HG03432 (cell line): ENCODE measurements at regions not wholly inside any gene's neighbourhood (a gene's known extent, or its start where the extent isn't known, plus 50 kb on each side); places are given as distances from the start of the nearest gene placed in this dataset.

ENCODE experiments used
- ATAC-seq: cut with Tn5 transposase; IDR thresholded peaks from one replicate; pipeline ENCODE4 v1.9.1; 2021; ENCODE audit warnings: mild to moderate bottlenecking, moderate library complexity; ENCODE audit not compliant: unreplicated experiment

DNA sequence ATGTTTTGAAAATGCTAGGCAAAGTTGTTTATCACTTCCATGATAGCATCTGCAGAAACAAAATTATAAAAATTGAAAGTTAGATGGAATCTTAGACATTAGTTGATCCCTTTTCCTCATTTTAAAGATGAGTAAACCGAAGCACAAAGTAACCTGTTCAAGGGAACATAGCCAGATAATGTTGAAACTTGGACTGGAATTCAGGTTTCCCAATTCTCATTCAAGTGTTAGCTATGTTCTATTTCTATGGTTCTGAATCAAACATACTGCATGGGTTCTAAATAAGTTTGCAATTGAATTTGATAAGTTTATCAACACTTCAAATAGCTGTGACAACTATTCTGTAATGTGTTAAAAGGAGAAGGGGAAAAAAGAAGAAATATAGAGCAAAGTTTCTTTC, 122.4 kb upstream of the SOX5 start:
- no peak for ATAC-seq

DNA sequence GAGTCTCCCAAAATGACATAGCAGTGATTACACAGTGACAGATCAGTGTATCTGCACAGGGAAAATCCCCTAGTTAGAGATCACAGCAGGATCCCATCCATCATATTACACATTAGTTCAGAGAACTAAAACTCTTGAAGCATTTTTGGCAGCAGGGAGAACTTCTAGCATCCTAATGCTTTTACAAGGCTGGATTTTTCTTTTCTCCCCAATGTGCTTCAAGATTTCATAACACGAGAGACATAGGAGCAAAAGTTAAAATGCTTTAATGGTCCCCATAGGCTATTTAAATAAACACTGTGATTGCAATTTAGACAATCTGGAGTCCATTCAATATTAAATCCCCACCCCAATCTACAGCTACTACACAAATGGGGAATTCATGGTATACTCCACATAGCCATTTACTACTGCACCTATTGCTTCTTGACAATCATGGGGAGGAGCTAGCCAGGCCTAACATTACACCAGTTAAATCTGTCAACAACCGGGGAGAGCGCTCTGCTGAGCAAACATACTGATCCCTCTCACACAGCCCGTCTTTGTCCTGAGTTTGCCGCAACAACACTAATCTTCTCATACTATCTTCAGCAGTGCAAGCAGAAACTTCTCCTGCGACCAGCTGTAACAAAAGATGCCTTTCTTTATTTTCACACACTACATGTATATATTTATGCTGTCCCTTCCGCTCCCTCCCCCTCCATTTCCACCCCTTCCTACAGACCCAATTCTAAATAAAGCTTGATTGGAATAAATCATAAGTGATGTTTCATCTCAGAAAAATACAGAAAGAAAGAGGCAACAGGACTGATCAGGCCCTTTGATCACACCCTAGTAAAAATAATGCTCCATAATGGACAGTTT, 120.3 kb upstream of the SOX5 start:
- ATAC-seq, result no peak

DNA sequence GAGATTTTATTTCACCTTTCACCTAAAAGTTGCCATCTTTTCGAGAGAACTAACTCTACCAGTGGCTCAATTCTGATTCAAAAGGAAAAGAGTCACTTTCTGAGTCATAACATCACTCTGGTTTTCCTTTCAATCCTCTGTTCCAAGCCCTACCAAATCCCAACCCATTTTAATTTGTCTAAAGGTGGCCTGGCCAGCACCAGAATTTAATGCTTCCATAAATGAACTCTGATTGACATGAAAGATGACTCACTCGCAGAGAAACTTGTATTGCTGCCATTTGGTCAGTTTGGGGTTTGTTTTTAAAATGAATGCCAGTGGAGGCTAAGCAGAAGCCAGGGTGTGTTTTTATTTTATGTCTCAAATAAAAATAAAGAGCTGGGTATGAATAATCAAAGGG, 117.4 kb upstream of the SOX5 start:
- ATAC-seq, result no peak

DNA sequence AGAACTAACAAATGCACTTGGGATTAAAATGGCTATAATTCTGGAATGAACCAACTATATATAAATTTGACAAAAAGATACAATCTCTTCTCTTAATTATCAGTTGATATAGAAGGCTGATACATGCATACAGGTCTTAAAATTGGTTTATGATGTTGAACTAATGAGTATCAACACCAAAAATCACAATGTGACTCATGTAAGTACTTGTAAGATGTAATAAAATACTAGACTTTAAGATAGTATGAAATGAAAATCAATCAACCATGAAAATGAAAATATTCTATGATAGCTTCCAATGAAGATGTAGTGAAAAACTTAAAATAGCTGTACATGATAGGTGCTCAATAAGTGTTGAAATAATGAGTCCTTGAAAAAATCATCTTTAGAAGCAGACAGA, 116.6 kb upstream of the SOX5 start:
- no peak for ATAC-seq

DNA sequence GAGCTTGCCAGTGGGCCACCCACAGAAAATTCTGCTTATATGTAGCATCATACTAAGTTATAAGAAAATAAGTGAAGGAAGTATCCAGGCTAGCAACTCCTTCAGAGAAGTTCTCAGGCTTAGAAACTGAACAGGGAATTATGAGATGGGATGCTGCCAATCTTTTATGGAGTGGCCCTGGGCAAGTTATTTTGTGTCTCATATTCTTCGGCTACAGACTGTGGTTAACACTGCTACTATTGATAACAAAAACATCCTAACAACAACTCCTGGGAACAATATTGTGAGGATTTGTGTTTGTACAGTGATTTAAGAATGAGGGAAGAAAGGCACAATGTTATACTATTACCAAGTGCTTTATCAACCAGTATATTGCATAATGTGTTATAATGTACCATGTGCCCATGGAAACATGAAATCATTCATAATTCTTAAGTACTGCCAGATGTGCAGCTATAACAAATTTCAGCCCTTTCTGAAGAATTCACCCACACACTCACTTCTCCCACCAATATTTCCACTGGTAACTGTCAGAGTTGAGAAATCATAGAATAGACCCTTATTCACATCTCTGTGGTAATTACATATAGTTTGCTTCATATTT, 113.3 kb upstream of the SOX5 start:
- ATAC-seq, result no peak

DNA sequence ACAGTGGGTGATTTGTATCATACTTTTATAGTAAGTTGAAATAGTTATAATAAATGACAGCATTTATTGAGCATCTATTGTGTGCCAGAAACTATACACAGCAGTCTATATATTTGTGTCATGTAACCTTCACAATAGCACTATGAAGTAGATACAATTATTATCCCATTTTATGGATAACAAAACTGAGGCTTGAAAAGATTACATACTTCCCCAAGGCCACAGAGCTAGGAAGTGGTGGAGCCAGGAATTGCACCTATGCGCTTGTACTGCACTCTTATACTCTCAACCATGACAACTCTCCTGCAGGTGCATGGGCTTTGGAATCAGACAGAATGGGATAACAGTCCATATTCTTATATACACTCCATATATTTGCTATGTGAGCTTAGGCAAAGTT, 110.6 kb upstream of the SOX5 start:
- ATAC-seq, result no peak

DNA sequence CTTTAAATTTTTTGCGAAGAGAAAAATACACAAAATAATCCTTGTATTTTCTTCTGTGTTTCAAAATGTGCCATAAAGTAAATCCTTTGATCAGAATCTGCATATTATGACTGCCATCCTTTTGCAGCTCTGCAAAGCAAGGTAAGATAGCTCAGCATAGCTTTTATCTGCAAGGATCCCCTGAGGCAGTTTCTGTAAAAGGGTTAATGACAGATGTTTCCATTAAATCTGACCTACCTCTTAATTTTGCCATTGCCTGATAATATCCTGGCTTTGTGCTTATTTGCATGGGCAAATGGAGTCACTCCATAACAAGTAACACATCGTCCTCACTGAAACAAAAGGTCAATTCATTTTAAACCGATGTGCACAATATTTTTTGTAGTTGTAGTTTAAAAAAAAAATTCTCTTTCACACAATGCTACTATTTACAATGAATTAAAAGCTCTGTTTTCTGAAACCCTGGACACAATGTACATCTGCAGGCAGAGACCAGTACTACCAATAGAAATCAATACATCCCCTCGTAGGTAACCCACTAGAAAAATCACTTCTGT, 108.5 kb upstream of the SOX5 start:
- no peak for ATAC-seq

DNA sequence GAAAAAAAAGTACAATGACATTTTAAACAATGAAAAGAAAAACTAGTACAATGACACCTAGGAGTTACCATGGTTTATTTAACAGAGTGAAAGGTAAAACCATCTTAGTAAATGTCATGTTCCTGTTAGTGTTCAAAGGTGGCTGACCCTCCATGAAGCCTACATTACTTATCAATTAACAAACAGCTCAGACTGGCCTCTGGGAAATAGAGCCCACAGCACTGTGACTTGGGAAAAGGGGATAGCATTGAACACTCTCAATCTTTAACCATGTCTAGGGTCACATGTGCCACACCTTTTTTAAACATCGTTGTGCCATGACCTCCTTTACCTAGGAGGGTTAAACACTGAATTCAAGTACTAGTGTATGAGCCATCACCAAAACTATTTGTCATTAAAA, 106.3 kb upstream of the SOX5 start:
- ATAC-seq, result no peak

DNA sequence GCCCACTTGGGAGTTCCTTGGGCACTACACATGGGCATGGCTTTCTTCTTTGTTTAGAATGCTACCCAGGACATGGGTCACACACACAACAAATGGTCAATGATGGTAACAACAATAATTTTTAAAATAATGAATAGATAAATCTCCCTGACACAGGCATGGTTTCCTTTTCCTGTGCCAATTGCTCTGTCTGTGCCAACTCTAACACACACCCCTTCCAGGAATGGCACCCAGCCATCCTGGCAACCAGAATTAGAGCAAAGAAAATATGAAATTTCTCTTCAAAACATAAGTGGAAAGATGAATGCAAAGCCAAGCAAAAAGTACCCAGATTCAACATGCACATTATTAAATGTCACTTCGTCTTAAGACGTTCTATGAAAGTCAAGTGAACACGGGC, 104.9 kb upstream of the SOX5 start:
- ATAC-seq, result no peak

DNA sequence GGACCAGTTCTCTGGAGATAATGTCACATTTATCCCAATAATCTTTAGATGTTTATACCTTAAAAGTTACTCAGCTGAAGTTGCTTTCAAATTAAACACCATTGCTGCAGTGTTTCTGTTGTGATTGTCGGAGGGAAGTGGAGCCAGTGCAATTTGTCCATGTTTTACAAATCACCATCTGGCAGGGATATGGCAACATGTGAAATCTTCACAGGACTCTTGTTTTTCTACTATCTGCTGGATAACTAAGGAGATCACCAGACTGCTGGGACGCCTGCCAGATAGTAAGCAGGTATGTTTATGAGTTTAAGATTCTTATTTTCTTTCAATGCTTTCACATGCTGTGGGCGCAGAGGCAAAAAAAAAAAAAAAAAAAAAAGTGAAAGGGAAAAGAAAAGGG, 100.3 kb upstream of the SOX5 start:
- ATAC-seq, result no peak

DNA sequence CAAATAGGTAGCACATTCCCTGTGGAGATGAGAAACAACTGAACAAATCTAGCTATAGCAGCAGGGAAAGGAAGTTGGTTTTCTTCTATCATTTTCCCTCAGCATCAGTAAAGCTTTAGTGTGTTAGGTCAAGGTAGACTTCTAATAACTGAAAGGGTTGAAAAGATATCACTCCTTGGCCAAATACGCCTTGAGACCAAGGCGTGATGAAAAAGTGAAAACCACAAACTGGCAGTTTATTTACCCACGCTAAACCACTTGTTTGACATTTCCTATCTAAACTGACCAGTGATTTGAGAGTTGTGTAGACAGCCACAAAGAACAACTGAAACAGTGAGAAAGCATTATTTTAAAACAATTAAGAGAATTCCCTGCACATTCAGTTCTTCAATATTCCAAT, 99.6 kb upstream of the SOX5 start:
- ATAC-seq, result no peak

DNA sequence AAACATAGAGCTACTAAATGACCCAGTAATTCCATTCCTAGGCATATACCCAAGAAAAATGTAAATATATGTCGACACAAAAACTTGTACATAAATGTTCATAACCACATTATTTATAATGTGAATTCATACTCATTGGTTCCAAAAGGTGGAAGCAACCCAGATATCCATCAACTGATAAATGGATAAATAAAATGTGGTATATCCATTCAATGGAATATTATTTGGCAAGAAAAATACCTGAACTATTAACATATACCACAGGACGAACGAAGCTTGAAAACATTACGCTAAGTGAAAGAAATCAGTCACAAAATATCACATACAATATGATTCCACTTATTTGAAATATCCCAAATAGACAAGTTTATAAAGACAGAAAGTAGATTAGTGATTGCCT, 99.0 kb upstream of the SOX5 start:
- no peak for ATAC-seq

DNA sequence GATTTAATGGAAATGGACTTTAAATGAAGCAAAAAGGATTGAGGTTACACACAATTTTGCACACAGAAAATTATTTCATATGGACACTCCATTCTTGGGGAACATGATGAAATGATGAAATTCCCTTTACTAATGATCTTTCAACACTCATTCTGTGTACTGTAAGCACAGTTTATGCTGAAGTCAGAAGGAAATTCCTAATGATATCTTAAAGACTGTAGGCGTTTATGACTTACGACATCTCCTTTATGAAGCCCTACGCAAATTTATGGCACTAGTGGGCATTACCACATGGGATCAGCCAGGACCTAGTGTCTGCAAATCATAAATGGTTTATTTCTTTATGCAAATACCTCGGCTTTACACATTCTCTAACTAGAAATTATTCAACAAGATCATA, 97.9 kb upstream of the SOX5 start:
- no peak for ATAC-seq

DNA sequence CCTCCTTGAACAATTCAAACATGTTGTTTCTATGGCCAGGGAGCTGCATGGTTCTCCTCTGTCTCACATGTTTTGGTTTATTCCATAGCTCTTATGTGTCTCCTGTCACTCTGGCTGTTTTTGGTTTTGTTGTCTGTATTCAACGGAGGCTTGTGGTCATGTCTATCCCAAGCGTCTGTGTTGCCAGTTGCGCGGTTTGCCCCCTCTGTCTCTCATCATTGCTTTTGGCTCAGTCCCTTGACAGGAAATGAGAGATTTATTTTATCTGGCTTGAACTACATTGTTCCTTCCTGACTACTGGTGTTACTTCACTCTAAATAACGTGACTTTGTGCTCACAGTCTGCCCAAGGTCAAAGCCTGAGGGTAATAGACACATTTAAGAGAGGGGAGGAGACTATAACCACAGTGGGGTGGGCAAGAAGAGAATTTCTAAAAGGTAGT, 96.4 kb upstream of the SOX5 start:
- no peak for ATAC-seq

DNA sequence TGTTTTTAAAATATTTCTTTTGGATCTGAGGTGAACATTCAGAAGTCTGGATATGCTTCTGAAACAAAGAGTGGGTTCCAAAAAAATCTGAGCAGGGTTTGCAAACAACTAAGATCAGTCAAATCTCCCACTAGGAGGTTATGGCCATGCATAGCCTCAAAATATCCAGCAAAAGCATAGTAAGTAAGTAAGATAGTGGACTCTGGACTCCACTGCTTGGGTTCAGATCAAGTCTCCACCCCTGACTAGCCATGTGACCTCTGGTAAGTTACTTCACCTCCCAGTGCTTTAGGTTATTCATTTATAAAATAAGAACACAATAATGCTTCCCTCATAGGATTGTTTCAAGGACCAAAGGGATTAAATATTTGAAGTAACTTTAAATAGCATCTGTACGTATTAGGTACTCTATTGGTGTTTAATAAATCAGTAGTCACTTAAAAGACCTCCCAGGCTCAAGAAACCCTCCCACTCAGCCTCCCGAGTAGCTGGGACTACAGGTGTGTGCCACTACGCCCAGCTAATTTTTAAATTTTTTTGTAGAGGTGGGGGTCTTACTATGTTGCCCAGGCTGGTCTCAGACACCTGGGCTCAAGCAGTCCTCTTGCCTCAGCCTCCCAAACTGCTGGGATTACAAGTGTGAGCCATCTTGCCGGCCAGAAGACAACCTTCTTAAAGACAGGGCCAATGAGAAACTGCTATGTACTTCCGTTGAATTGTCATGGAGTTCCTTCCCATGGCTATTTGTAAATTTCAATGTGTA, 95.7 kb upstream of the SOX5 start:
- no peak for ATAC-seq

DNA sequence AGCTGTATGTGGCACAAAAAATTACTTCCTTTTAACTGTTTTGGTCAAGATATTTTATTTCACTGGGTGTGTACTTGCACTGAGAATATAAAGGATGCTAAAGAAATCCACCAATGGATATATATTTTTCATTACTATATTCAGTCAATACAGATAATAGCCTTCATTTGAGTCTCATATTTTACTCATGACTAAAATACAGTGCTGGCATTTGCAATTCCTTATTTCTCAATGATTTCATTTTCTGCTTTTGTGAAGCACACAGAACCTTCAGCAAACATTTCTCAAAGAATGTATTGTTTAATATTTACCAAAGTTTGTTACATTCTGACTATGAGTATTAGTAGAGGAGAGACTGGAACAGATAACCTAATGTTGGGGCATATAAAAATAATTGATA, 93.2 kb upstream of the SOX5 start:
- no peak for ATAC-seq

DNA sequence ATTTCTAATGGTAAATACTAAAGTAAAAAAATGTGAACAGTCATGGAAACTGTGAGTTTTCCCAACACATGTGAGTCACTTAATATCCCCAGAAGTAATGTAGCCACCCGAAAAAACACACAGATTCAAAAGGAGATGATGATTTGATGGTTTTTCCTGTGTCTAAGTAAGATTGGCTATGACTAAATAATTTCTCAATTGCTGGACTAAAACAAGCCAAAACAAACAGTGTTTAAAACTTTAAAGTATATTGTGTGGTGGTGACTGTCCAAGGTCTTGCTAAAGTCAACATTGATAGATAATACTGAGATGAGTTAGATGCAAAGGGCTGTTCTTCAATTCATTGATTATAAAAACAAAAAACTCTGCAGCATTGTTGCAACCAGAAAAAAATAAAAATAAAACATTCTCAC, 89.6 kb upstream of the SOX5 start:
- ATAC-seq, result no peak

DNA sequence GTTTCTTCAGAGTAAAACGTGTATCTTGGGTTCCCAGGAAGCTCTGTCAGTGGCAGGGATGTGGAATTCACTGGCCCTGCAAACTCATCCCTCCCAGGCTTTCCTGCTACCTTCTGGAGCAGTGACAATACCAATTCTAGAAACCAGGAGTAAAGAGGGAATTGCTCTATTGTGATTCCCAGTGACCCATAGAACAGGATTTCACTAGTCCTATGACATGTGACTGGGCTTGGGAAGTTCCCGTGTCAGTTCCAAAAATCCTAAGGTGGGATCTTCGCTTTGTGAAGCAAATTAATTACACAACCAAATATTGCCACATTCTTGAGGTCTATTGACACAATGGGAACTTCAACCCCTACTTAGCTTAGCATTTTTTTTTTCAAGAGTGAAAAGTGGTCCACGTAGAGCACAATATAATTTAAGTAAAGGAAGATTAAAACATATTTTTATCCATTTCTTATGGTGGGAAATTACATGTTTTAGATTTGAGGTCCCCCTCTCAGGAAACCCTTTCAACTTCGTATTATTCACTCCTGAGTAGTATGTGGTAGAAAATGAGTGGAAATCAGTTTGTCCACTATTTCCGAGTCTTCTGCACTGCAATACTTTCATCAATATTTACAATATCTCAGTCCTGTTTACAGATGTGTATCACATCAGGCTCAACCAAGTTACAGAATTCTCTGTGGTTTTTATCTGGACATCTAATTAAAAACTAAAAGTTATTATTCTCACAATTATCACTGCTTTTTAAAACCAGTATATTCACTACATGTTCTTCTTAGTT, 88.9 kb upstream of the SOX5 start:
- no peak for ATAC-seq

DNA sequence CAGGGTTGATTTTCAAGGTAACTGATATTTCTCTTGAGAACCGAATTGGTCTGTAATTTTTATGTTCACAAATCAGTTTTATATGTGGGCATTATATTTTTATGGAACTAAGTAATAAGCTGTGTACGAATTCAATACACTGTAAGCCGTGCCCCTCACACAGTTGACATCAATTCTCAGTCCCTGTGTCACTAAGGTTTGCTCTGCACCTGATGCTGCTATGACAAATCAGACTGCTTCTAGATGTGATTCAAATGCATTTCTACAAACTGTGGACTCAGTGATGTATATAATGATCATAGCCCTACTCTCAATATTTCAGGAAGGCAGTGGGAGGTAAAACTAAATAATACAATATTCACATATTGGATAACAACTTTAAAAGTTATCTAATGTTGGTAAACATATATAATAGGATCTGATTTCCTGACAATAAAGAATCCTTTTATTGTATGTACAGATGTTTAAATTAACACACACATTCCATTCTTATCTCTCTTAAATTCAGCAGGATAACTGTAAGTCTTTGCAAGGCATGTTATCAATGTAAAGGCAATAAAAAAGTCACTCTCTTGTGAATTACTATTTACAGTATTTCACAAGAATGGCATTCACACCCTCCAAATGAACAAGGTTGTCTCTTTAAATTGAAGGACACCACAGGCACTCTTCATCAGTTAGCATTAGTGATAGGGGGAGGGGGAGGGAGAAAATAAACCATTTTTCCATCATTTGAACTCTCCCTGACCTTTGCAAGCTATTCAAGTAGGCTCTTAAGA, 87.2 kb upstream of the SOX5 start:
- no peak for ATAC-seq

DNA sequence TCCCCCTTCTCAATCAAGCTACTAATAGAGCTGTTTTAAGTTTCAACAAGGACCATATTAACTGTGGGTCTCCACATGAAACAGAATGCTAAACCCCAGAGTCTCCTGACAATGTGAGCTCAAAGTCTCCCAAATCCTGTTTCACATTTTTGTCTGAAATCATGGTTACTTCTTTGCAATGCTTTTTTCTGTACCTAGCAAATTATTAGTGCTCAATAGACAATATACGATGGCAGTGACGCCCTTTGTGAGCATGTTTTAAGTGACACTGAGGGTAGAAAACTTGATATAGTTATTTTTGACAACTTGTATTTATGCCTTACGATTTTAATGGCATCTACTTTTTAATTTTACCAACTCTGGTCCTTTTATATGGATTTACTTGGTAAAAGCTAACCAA, 85.4 kb upstream of the SOX5 start:
- no peak for ATAC-seq
